Activated CD4-positive, alpha-beta T cell treated with anti-CD3 and anti-CD28 coated beads, Interleukin-2, amount 10 ng/mL, durations not matched to agents 7 days and 5 days (primary cell): ENCODE measurements at regions not wholly inside any gene's neighbourhood (a gene's known extent, or its start where the extent isn't known, plus 50 kb on each side); places are given as distances from the start of the nearest gene placed in this dataset.

Experiments used
- CTCF ChIA-PET: fragments of 350-600 bp; sonication (Branson Sonifier 250); formaldehyde crosslinking; loops from one replicate; lab custom pipeline; 2021; ENCODE audit warnings: antibody characterized with exemption; lab: Charles Lee
- POLR2A ChIA-PET: fragments of 350-600 bp; sonication (Branson Sonifier 250); formaldehyde crosslinking; loops from one replicate; lab custom pipeline; 2021; ENCODE audit warnings: antibody characterized with exemption; lab: Charles Lee
- DNase-seq: peaks from one replicate; pipeline ENCODE4 v3.0.0-alpha.2; 2020
- H3K27ac Mint-ChIP-seq: one replicate; pipeline ENCODE4 v1.8.0; 2021; ENCODE audit warnings: mild to moderate bottlenecking, moderate library complexity, mixed read lengths
- H3K27me3 Mint-ChIP-seq: one replicate; pipeline ENCODE4 v1.8.0; 2021; ENCODE audit warnings: mixed read lengths
- H3K36me3 Mint-ChIP-seq: one replicate; pipeline ENCODE4 v1.8.0; 2021; ENCODE audit warnings: low read depth, mixed read lengths
- H3K4me1 Mint-ChIP-seq: one replicate; pipeline ENCODE4 v1.8.0; 2021; ENCODE audit warnings: mixed read lengths
- H3K4me3 Mint-ChIP-seq: one replicate; pipeline ENCODE4 v1.8.0; 2021; ENCODE audit warnings: mild to moderate bottlenecking, moderate library complexity, mixed read lengths
- H3K9me3 Mint-ChIP-seq: one replicate; pipeline ENCODE4 v1.8.0; 2021; ENCODE audit warnings: mixed read lengths

- CTCF ChIA-PET = no interaction called here
- Mint-ChIP-seq H3K4me3 (no peak overlapping the region), H3K27ac (no peak overlapping the region), H3K27me3 (no peaks in the 10 kb centered on the region), H3K4me1 (no peaks in the 10 kb centered on the region), H3K9me3 (no peaks in the 10 kb centered on the region), H3K36me3 (no peaks in the 10 kb centered on the region)
- DNase-seq = no peak
- POLR2A ChIA-PET = no interaction called here
These were observed 97.6 kb downstream of the CTAGE1 start for GRCh38 chr18:22320155-22320554.

- H3K4me1 Mint-ChIP-seq = no peaks in the 10 kb centered on the region
- POLR2A ChIA-PET = no interaction called here
- H3K27ac Mint-ChIP-seq = no peak overlapping the region
- CTCF ChIA-PET = no interaction called here
- no peak for DNase-seq
- no peaks in the 10 kb centered on the region for H3K9me3 Mint-ChIP-seq
- H3K36me3 Mint-ChIP-seq = no peaks in the 10 kb centered on the region
- H3K27me3 Mint-ChIP-seq = no peaks in the 10 kb centered on the region
- H3K4me3 Mint-ChIP-seq = no peak overlapping the region
These were observed 98.8 kb downstream of the CTAGE1 start for GRCh38 chr18:22318745-22319407.

GRCh38 chr18:22314420-22314819, 103.3 kb downstream of the CTAGE1 start:
- H3K4me3 Mint-ChIP-seq = no peak overlapping the region
- no peak overlapping the region for H3K27ac Mint-ChIP-seq
- H3K27me3 Mint-ChIP-seq = no peaks in the 10 kb centered on the region
- no peaks in the 10 kb centered on the region for H3K4me1 Mint-ChIP-seq
- CTCF ChIA-PET = no interaction called here
- DNase-seq = no peak
- no peaks in the 10 kb centered on the region for H3K9me3 Mint-ChIP-seq
- POLR2A ChIA-PET = no interaction called here
- no peaks in the 10 kb centered on the region for H3K36me3 Mint-ChIP-seq

GRCh38 chr18:22314001-22314400, 103.7 kb downstream of the CTAGE1 start:
- Mint-ChIP-seq H3K36me3 (no peaks in the 10 kb centered on the region), H3K27ac (no peak overlapping the region), H3K4me1 (no peaks in the 10 kb centered on the region), H3K9me3 (no peaks in the 10 kb centered on the region), H3K4me3 (no peak overlapping the region), H3K27me3 (no peaks in the 10 kb centered on the region)
- CTCF ChIA-PET = no interaction called here
- POLR2A ChIA-PET = no interaction called here
- no peak for DNase-seq

- Mint-ChIP-seq H3K4me3 (no peak overlapping the region), H3K36me3 (no peaks in the 10 kb centered on the region), H3K27me3 (no peaks in the 10 kb centered on the region), H3K27ac (no peak overlapping the region), H3K9me3 (no peaks in the 10 kb centered on the region), H3K4me1 (no peaks in the 10 kb centered on the region)
- ChIA-PET POLR2A (no interaction called here), CTCF (no interaction called here)
- DNase-seq = no peak
These were observed 106.4 kb downstream of the CTAGE1 start for GRCh38 chr18:22311301-22311700.

- DNase-seq = no peak
These were observed 108.5 kb downstream of the CTAGE1 start for GRCh38 chr18:22309191-22309590.

GRCh38 chr18:22307528-22307927, 110.2 kb downstream of the CTAGE1 start:
- DNase-seq = no peak
- Mint-ChIP-seq H3K4me3 (no peak overlapping the region), H3K9me3 (no peaks in the 10 kb centered on the region), H3K36me3 (no peaks in the 10 kb centered on the region), H3K27me3 (no peaks in the 10 kb centered on the region), H3K4me1 (no peaks in the 10 kb centered on the region), H3K27ac (no peak overlapping the region)
- POLR2A ChIA-PET = no interaction called here
- CTCF ChIA-PET = no interaction called here

More at GRCh38 chr18:22309191-22309590, 108.5 kb downstream of the CTAGE1 start:
- Mint-ChIP-seq H3K36me3 (no peaks in the 10 kb centered on the region), H3K9me3 (no peaks in the 10 kb centered on the region), H3K4me1 (no peaks in the 10 kb centered on the region), H3K4me3 (no peak overlapping the region), H3K27me3 (no peaks in the 10 kb centered on the region), H3K27ac (no peak overlapping the region)
- POLR2A ChIA-PET = no interaction called here
- CTCF ChIA-PET = no interaction called here

- no peak for DNase-seq
- Mint-ChIP-seq H3K27ac (no peak overlapping the region), H3K9me3 (no peaks in the 10 kb centered on the region), H3K4me3 (no peak overlapping the region), H3K36me3 (no peaks in the 10 kb centered on the region), H3K4me1 (no peaks in the 10 kb centered on the region), H3K27me3 (no peaks in the 10 kb centered on the region)
- CTCF ChIA-PET = no interaction called here
- POLR2A ChIA-PET = no interaction called here
These were observed 113.8 kb downstream of the CTAGE1 start for GRCh38 chr18:22303927-22304326.

GRCh38 chr18:22302144-22302543, 115.6 kb downstream of the CTAGE1 start:
- POLR2A ChIA-PET = no interaction called here
- Mint-ChIP-seq H3K27me3 (no peaks in the 10 kb centered on the region), H3K27ac (no peak overlapping the region), H3K4me3 (no peak overlapping the region), H3K36me3 (no peaks in the 10 kb centered on the region), H3K4me1 (no peaks in the 10 kb centered on the region), H3K9me3 (peaks cover 3% of the 10 kb centered on the region)
- no peak for DNase-seq
- CTCF ChIA-PET = no interaction called here

GRCh38 chr18:22300665-22301636, 116.8 kb downstream of the CTAGE1 start:
- H3K27me3 Mint-ChIP-seq = no peaks in the 10 kb centered on the region
- H3K9me3 Mint-ChIP-seq = peaks cover 3% of the 10 kb centered on the region
- no peaks in the 10 kb centered on the region for H3K36me3 Mint-ChIP-seq
- ChIA-PET POLR2A (no interaction called here), CTCF (no interaction called here)
- no peaks in the 10 kb centered on the region for H3K4me1 Mint-ChIP-seq
- no peak for DNase-seq
- H3K27ac Mint-ChIP-seq = no peak overlapping the region
- no peak overlapping the region for H3K4me3 Mint-ChIP-seq

GRCh38 chr18:22297008-22297407, 120.7 kb downstream of the CTAGE1 start:
- POLR2A ChIA-PET = no interaction called here
- no peaks in the 10 kb centered on the region for H3K27me3 Mint-ChIP-seq

GRCh38 chr18:22296304-22296703, 121.4 kb downstream of the CTAGE1 start:
- POLR2A ChIA-PET = no interaction called here
- DNase-seq = no peak
- no peaks in the 10 kb centered on the region for H3K27me3 Mint-ChIP-seq
- CTCF ChIA-PET = no interaction called here
- no peak overlapping the region for H3K27ac Mint-ChIP-seq
- no peaks in the 10 kb centered on the region for H3K36me3 Mint-ChIP-seq
- H3K9me3 Mint-ChIP-seq = peaks cover 3% of the 10 kb centered on the region
- no peaks in the 10 kb centered on the region for H3K4me1 Mint-ChIP-seq
- no peak overlapping the region for H3K4me3 Mint-ChIP-seq

More at GRCh38 chr18:22297008-22297407, 120.7 kb downstream of the CTAGE1 start:
- Mint-ChIP-seq H3K9me3 (peaks cover 3% of the 10 kb centered on the region), H3K36me3 (no peaks in the 10 kb centered on the region), H3K4me1 (no peaks in the 10 kb centered on the region), H3K27ac (no peak overlapping the region), H3K4me3 (no peak overlapping the region)
- no peak for DNase-seq
- CTCF ChIA-PET = no interaction called here

GRCh38 chr18:22293417-22293816, 124.0 kb downstream of the GATA6 start:
- no peak overlapping the region for H3K27ac Mint-ChIP-seq
- H3K4me1 Mint-ChIP-seq = no peaks in the 10 kb centered on the region
- ChIA-PET POLR2A (no interaction called here), CTCF (no interaction called here)
- H3K4me3 Mint-ChIP-seq = no peak overlapping the region
- H3K36me3 Mint-ChIP-seq = no peaks in the 10 kb centered on the region
- H3K27me3 Mint-ChIP-seq = no peaks in the 10 kb centered on the region
- no peak for DNase-seq
- H3K9me3 Mint-ChIP-seq = peaks cover 3% of the 10 kb centered on the region
